ENCODE measurements at regions not wholly inside any gene's neighbourhood (a gene's known extent, or its start where the extent isn't known, plus 50 kb on each side); places are given as distances from the start of the nearest gene placed in this dataset.
A peak's percentile ranks its signal among the peaks of the same experiment; 100 is the strongest.

DNA sequence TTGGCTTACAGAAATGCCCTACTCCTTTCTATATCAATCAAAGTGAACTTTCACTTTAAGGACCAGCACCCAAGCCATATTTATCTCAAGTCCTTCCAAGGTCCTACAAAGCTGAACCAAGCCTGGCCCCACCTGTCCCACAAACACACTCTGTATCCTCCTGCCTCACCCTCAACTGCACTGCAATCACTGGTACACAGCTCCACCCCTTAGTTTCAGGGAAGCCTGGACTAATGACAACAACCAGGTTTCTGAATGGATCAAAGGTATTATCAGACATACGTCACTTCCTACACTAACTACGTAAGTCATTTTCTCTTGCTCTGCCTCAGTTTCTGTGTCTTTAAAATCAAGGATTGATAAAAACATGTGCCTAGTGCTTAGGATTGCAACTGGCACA is 205.6 kb upstream of the HS3ST1 start:
- TF ChIP-seq, protein P1, sequence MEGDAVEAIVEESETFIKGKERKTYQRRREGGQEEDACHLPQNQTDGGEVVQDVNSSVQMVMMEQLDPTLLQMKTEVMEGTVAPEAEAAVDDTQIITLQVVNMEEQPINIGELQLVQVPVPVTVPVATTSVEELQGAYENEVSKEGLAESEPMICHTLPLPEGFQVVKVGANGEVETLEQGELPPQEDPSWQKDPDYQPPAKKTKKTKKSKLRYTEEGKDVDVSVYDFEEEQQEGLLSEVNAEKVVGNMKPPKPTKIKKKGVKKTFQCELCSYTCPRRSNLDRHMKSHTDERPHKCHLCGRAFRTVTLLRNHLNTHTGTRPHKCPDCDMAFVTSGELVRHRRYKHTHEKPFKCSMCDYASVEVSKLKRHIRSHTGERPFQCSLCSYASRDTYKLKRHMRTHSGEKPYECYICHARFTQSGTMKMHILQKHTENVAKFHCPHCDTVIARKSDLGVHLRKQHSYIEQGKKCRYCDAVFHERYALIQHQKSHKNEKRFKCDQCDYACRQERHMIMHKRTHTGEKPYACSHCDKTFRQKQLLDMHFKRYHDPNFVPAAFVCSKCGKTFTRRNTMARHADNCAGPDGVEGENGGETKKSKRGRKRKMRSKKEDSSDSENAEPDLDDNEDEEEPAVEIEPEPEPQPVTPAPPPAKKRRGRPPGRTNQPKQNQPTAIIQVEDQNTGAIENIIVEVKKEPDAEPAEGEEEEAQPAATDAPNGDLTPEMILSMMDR (optimal IDR thresholded peaks at IDR 0.05 in 1 of 3, IDR thresholded peaks at IDR 0.05 in 1 of 3, conservative IDR thresholded peaks at IDR 0.05 in 1 of 3; ENCODE audit: extremely low read depth in 1 of 3, insufficient read depth in 2 of 3, low read length in 3 of 3), result peak in 2 of 3 experiments; percentile 36 to 69
- no peak for TF ChIP-seq EZH2 (IDR thresholded peaks at IDR 0.05; ENCODE audit: low read length)
- Histone ChIP-seq H3K9ac (ENCODE audit: control insufficient read depth, extremely low read depth, insufficient read depth, low read length) (peak overlapping the region; percentile 72), H3K4me1 (ENCODE audit: control insufficient read depth, extremely low read depth, insufficient read depth, low read length) (peaks cover 54% of the 10 kb centered on the region), H3K36me3 (ENCODE audit: control insufficient read depth in 2 of 2, extremely low read depth in 1 of 2, insufficient read depth in 2 of 2, low read length in 2 of 2) (no peaks in the 10 kb centered on the region), H2AFZ (ENCODE audit: control insufficient read depth, low read length) (no peak overlapping the region), H3K9me1 (ENCODE audit: control insufficient read depth, extremely low read depth, insufficient read depth, low read length) (no peaks in the 10 kb centered on the region), H4K20me1 (ENCODE audit: control insufficient read depth, extremely low read depth, insufficient read depth, low read length) (no peaks in the 10 kb centered on the region), H3K4me2 (ENCODE audit: control insufficient read depth, extremely low read depth, insufficient read depth, low read depth, low read length) (no peak overlapping the region), H3K4me3 (ENCODE audit: control insufficient read depth in 2 of 3, extremely low read depth in 1 of 3, insufficient read depth in 2 of 3, low read depth in 1 of 3, low read length in 3 of 3) (no peak overlapping the region), H3K27me3 (ENCODE audit: control insufficient read depth, extremely low read depth, insufficient read depth, low read length) (no peaks in the 10 kb centered on the region), H3K9me3 (ENCODE audit: control insufficient read depth, low read depth, low read length) (no peaks in the 10 kb centered on the region), H3K27ac (ENCODE audit: control insufficient read depth, insufficient read depth, low read length) (peak overlapping the region; percentile 96), H3K79me2 (ENCODE audit: control insufficient read depth, insufficient read depth, low read length) (no peaks in the 10 kb centered on the region)
- dilution Hi-C loops (cut with MboI; ENCODE audit: extremely low pct_ligation_motif_present, low sequenced_read_pairs), result no loop called here
- FAIRE-seq (no peak), DNase-seq (ENCODE audit: low read depth, low spot score) (no peak)

DNA sequence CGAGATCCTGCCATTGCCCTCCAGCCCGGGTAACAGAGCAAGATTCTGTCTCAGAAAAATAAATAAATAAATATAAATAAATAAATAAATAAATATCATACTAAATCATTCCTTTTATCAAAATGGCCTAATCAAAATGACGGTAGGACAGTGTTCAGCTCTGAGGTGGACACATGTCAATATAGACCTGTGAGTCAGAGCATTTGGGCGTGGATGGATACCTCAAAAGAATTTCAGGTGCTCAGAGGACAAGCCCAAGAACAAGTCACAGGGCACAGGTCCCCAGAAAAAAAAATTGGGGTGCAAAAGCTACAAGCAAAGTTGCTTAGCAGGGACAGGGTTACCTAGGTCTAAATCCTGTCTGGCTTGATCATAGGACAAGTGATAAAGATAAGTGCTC is 204.7 kb upstream of the HS3ST1 start:
- TF ChIP-seq, protein P1 (optimal IDR thresholded peaks at IDR 0.05 in 1 of 3, IDR thresholded peaks at IDR 0.05 in 1 of 3, conservative IDR thresholded peaks at IDR 0.05 in 1 of 3; ENCODE audit: extremely low read depth in 1 of 3, insufficient read depth in 2 of 3, low read length in 3 of 3), result no peak
- TF ChIP-seq EZH2 (IDR thresholded peaks at IDR 0.05; ENCODE audit: low read length), result no peak
- H3K9ac ChIP-seq (ENCODE audit: control insufficient read depth, extremely low read depth, insufficient read depth, low read length), result peak overlapping the region; percentile 74
- peaks cover 61% of the 10 kb centered on the region for H3K4me1 ChIP-seq (ENCODE audit: control insufficient read depth, extremely low read depth, insufficient read depth, low read length)
- H4K20me1 ChIP-seq (ENCODE audit: control insufficient read depth, extremely low read depth, insufficient read depth, low read length), result no peaks in the 10 kb centered on the region
- H3K79me2 ChIP-seq (ENCODE audit: control insufficient read depth, insufficient read depth, low read length), result no peaks in the 10 kb centered on the region
- no peaks in the 10 kb centered on the region for H3K9me3 ChIP-seq (ENCODE audit: control insufficient read depth, low read depth, low read length)
- FAIRE-seq, result peak; percentile 58
- dilution Hi-C loops (cut with MboI; ENCODE audit: extremely low pct_ligation_motif_present, low sequenced_read_pairs), result no loop called here
- no peak overlapping the region for H3K4me2 ChIP-seq (ENCODE audit: control insufficient read depth, extremely low read depth, insufficient read depth, low read depth, low read length)
- no peaks in the 10 kb centered on the region for H3K9me1 ChIP-seq (ENCODE audit: control insufficient read depth, extremely low read depth, insufficient read depth, low read length)
- no peak overlapping the region for H3K4me3 ChIP-seq (ENCODE audit: control insufficient read depth in 2 of 3, extremely low read depth in 1 of 3, insufficient read depth in 2 of 3, low read depth in 1 of 3, low read length in 3 of 3)
- no peaks in the 10 kb centered on the region for H3K27me3 ChIP-seq (ENCODE audit: control insufficient read depth, extremely low read depth, insufficient read depth, low read length)
- H2AFZ ChIP-seq (ENCODE audit: control insufficient read depth, low read length), result no peak overlapping the region
- no peak for DNase-seq (ENCODE audit: low read depth, low spot score)
- H3K27ac ChIP-seq (ENCODE audit: control insufficient read depth, insufficient read depth, low read length), result peak overlapping the region; percentile 96
- H3K36me3 ChIP-seq (ENCODE audit: control insufficient read depth in 2 of 2, extremely low read depth in 1 of 2, insufficient read depth in 2 of 2, low read length in 2 of 2), result no peaks in the 10 kb centered on the region

All from keratinocyte (primary cell).